ENCODE measurements at regions not wholly inside any gene's neighbourhood (a gene's known extent, or its start where the extent isn't known, plus 50 kb on each side); places are given as distances from the start of the nearest gene placed in this dataset.
"Not testable (repeated sequence)": the region's sequence is repeated elsewhere in the genome, so short reads cannot be mapped to it uniquely, and the experiment has no call there.

DNA sequence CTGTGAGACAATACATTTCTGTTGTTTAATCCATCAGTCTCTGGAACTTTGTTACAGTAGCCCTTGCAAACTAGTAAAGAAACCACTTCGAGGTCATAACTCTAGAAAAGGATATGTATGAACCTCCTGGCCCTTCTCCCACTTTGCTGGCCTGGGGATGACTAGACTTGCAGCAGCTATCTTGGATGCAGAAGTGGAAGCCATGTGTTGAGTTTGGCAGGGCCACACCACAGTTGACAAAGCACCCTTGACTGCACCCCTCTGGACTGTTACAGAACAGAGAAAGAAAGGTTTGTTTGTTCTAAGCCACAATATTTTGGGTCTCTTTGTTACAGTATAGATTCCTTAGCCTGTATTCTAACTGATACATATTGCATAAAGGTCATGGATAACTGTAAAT, 183.2 kb upstream of the TAS2R1 start:
- Histone ChIP-seq H3K4me1 (ENCODE audit: control insufficient read depth in 4 of 4, insufficient read depth in 4 of 4, low read length in 3 of 4) (no peaks in the 10 kb centered on the region), H3K36me3 (ENCODE audit: control insufficient read depth in 4 of 4, insufficient read depth in 3 of 4, low read depth in 1 of 4, low read length in 3 of 4) (no peaks in the 10 kb centered on the region), H3K27me3 (ENCODE audit: control insufficient read depth in 4 of 4, insufficient read depth in 4 of 4, low read length in 3 of 4) (no peaks in the 10 kb centered on the region), H3K9ac (ENCODE audit: low read depth in 1 of 2, low read length in 2 of 2) (no peak overlapping the region), H3K4me3 (ENCODE audit: low read depth in 1 of 3, low read length in 3 of 3) (no peak overlapping the region), H3K9me3 (ENCODE audit: control insufficient read depth in 4 of 4, low read length in 3 of 4) (no peaks in the 10 kb centered on the region), H3K27ac (ENCODE audit: low read depth in 1 of 2, low read length in 2 of 2) (no peak overlapping the region)
- 53% methylated on average over 1 of the region's 1 CpG for WGBS
- TF ChIP-seq HNF4G (IDR thresholded peaks at IDR 0.05) (no peak), SP1 (IDR thresholded peaks at IDR 0.05) (no peak), JUND (IDR thresholded peaks at IDR 0.05) (no peak), ATF3 (IDR thresholded peaks at IDR 0.05) (no peak), FOXA1 (IDR thresholded peaks at IDR 0.05) (no peak), REST (IDR thresholded peaks at IDR 0.05) (no peak), TAF1 (conservative IDR thresholded peaks at IDR 0.05) (no peak), GABPA (IDR thresholded peaks at IDR 0.05 in 1 of 2, conservative IDR thresholded peaks at IDR 0.05 in 1 of 2) (no peak), MAX (IDR thresholded peaks at IDR 0.05) (no peak), EGR1 (IDR thresholded peaks at IDR 0.05; ENCODE audit: low read depth in 2 of 2) (no peak), YY1 (IDR thresholded peaks at IDR 0.05) (no peak)
- TF ChIP-seq, protein P1, sequence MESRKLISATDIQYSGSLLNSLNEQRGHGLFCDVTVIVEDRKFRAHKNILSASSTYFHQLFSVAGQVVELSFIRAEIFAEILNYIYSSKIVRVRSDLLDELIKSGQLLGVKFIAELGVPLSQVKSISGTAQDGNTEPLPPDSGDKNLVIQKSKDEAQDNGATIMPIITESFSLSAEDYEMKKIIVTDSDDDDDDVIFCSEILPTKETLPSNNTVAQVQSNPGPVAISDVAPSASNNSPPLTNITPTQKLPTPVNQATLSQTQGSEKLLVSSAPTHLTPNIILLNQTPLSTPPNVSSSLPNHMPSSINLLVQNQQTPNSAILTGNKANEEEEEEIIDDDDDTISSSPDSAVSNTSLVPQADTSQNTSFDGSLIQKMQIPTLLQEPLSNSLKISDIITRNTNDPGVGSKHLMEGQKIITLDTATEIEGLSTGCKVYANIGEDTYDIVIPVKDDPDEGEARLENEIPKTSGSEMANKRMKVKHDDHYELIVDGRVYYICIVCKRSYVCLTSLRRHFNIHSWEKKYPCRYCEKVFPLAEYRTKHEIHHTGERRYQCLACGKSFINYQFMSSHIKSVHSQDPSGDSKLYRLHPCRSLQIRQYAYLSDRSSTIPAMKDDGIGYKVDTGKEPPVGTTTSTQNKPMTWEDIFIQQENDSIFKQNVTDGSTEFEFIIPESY (IDR thresholded peaks at IDR 0.05), result no peak
- DNase-seq (ENCODE audit: low spot score), result no peak

- WGBS, result 87% methylated on average over 1 of the region's 1 CpG
- H3K4me1 ChIP-seq (ENCODE audit: control insufficient read depth in 4 of 4, insufficient read depth in 4 of 4, low read length in 3 of 4); H3K36me3 ChIP-seq (ENCODE audit: control insufficient read depth in 4 of 4, insufficient read depth in 3 of 4, low read depth in 1 of 4, low read length in 3 of 4); DNase-seq (ENCODE audit: low spot score); H3K9me3 ChIP-seq (ENCODE audit: control insufficient read depth in 4 of 4, low read length in 3 of 4); H3K27ac ChIP-seq (ENCODE audit: low read depth in 1 of 2, low read length in 2 of 2); H3K4me3 ChIP-seq (ENCODE audit: low read depth in 1 of 3, low read length in 3 of 3); H3K27me3 ChIP-seq (ENCODE audit: control insufficient read depth in 4 of 4, insufficient read depth in 4 of 4, low read length in 3 of 4); H3K9ac ChIP-seq (ENCODE audit: low read depth in 1 of 2, low read length in 2 of 2): not testable (repeated sequence)
These were observed 177.2 kb upstream of the TAS2R1 start for GRCh38 chr5:9807366-9807765.

DNA sequence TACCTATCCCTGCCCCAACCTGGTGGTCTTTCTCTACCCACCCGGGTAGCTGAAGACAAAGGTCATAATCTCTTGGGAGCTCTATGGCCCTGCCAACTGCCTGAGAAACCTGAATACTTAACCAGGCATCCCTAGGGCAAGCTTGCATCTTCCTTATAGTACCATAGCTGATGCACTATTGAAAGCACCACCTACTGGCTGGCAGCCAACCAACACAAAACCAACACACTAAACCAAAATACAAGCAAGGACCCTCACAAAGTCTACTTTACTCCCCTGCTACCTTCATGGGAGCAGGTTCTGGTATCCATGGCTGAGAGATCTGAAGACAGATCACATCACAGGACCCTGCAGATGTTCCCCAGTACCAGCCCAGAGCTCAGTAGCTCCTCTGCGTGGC, 171.8 kb upstream of the TAS2R1 start:
- H3K36me3 ChIP-seq (ENCODE audit: control insufficient read depth in 4 of 4, insufficient read depth in 3 of 4, low read depth in 1 of 4, low read length in 3 of 4), result no peaks in the 10 kb centered on the region
- TF ChIP-seq CTCF (IDR thresholded peaks at IDR 0.05; ENCODE audit: low read depth, low read length, missing input control) (no peak), FOXA1 (IDR thresholded peaks at IDR 0.05) (no peak), RAD21 (IDR thresholded peaks at IDR 0.05) (no peak), HNF4G (IDR thresholded peaks at IDR 0.05) (no peak), HNF4A (conservative IDR thresholded peaks at IDR 0.05) (no peak), NR2F2 (IDR thresholded peaks at IDR 0.05) (no peak), GABPA (IDR thresholded peaks at IDR 0.05 in 1 of 2, conservative IDR thresholded peaks at IDR 0.05 in 1 of 2) (no peak), EGR1 (IDR thresholded peaks at IDR 0.05; ENCODE audit: low read depth in 2 of 2) (no peak), RXRA (IDR thresholded peaks at IDR 0.05) (no peak), MAX (IDR thresholded peaks at IDR 0.05) (no peak)
- TF ChIP-seq, protein P1 (IDR thresholded peaks at IDR 0.05), result no peak
- no peaks in the 10 kb centered on the region for H3K4me1 ChIP-seq (ENCODE audit: control insufficient read depth in 4 of 4, insufficient read depth in 4 of 4, low read length in 3 of 4)
- WGBS, result 77% methylated on average over 2 of the region's 2 CpGs
- DNase-seq (ENCODE audit: low spot score), result no peak
- H3K4me3 ChIP-seq (ENCODE audit: low read depth in 1 of 3, low read length in 3 of 3), result no peak overlapping the region
- H3K27me3 ChIP-seq (ENCODE audit: control insufficient read depth in 4 of 4, insufficient read depth in 4 of 4, low read length in 3 of 4), result peaks cover 0 to 2% (median 0%) of the 10 kb centered on the region in 4 donors
- H3K27ac ChIP-seq (ENCODE audit: low read depth in 1 of 2, low read length in 2 of 2), result no peak overlapping the region
- no peak overlapping the region for H3K9ac ChIP-seq (ENCODE audit: low read depth in 1 of 2, low read length in 2 of 2)
- no peaks in the 10 kb centered on the region for H3K9me3 ChIP-seq (ENCODE audit: control insufficient read depth in 4 of 4, low read length in 3 of 4)
